ENCODE measurements at regions not wholly inside any gene's neighbourhood (a gene's known extent, or its start where the extent isn't known, plus 50 kb on each side); places are given as distances from the start of the nearest gene placed in this dataset.

GRCh38 chr5:105057893-105058292, 1495.3 kb upstream of the NUDT12 start (continued):
- TF ChIP-seq ATF3 (IDR thresholded peaks at IDR 0.05), result no peak
- TF ChIP-seq TAF1 (conservative IDR thresholded peaks at IDR 0.05), result no peak
- TF ChIP-seq JUND (IDR thresholded peaks at IDR 0.05), result no peak
- no peak for TF ChIP-seq EGR1 (IDR thresholded peaks at IDR 0.05; ENCODE audit: low read depth in 2 of 2)

- Histone ChIP-seq H3K9ac (ENCODE audit: low read depth in 1 of 2, low read length in 2 of 2) (no peak overlapping the region), H3K4me3 (ENCODE audit: low read depth in 1 of 3, low read length in 3 of 3) (no peak overlapping the region), H3K27ac (ENCODE audit: low read depth in 1 of 2, low read length in 2 of 2) (no peak overlapping the region), H3K4me1 (ENCODE audit: control insufficient read depth in 4 of 4, insufficient read depth in 4 of 4, low read length in 3 of 4) (no peaks in the 10 kb centered on the region), H3K9me3 (ENCODE audit: control insufficient read depth in 4 of 4, low read length in 3 of 4) (peaks cover 0 to 3% (median under 1%) of the 10 kb centered on the region in 4 donors), H3K27me3 (ENCODE audit: control insufficient read depth in 4 of 4, insufficient read depth in 4 of 4, low read length in 3 of 4) (no peaks in the 10 kb centered on the region), H3K36me3 (ENCODE audit: control insufficient read depth in 4 of 4, insufficient read depth in 3 of 4, low read depth in 1 of 4, low read length in 3 of 4) (no peaks in the 10 kb centered on the region)
- no peak for DNase-seq (ENCODE audit: low spot score)
- TF ChIP-seq, protein P1, sequence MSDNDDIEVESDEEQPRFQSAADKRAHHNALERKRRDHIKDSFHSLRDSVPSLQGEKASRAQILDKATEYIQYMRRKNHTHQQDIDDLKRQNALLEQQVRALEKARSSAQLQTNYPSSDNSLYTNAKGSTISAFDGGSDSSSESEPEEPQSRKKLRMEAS (IDR thresholded peaks at IDR 0.05), result no peak
- TF ChIP-seq RXRA (IDR thresholded peaks at IDR 0.05), result no peak
- no peak for TF ChIP-seq GABPA (IDR thresholded peaks at IDR 0.05 in 1 of 2, conservative IDR thresholded peaks at IDR 0.05 in 1 of 2)
- no peak for TF ChIP-seq FOXA1 (IDR thresholded peaks at IDR 0.05)
- no peak for TF ChIP-seq FOXA2 (IDR thresholded peaks at IDR 0.05)
- TF ChIP-seq HNF4A (conservative IDR thresholded peaks at IDR 0.05), result no peak
- no peak for TF ChIP-seq RAD21 (IDR thresholded peaks at IDR 0.05)
- no peak for TF ChIP-seq YY1 (IDR thresholded peaks at IDR 0.05)
- no peak for TF ChIP-seq JUND (IDR thresholded peaks at IDR 0.05)
- TF ChIP-seq SP1 (IDR thresholded peaks at IDR 0.05), result no peak
- WGBS, result 87% methylated on average over 3 of the region's 3 CpGs
These were observed 1494.4 kb upstream of the NUDT12 start for GRCh38 chr5:105057001-105057436.

- H3K4me3 ChIP-seq (ENCODE audit: low read depth in 1 of 3, low read length in 3 of 3), result no peak overlapping the region
- DNase-seq (ENCODE audit: low spot score), result no peak
- WGBS, result 70% methylated on average over 2 of the region's 2 CpGs
- no peaks in the 10 kb centered on the region for H3K36me3 ChIP-seq (ENCODE audit: control insufficient read depth in 4 of 4, insufficient read depth in 3 of 4, low read depth in 1 of 4, low read length in 3 of 4)
- peaks cover 0 to 3% (median under 1%) of the 10 kb centered on the region in 4 donors for H3K9me3 ChIP-seq (ENCODE audit: control insufficient read depth in 4 of 4, low read length in 3 of 4)
- H3K27ac ChIP-seq (ENCODE audit: low read depth in 1 of 2, low read length in 2 of 2), result no peak overlapping the region
- H3K27me3 ChIP-seq (ENCODE audit: control insufficient read depth in 4 of 4, insufficient read depth in 4 of 4, low read length in 3 of 4), result no peaks in the 10 kb centered on the region
- no peaks in the 10 kb centered on the region for H3K4me1 ChIP-seq (ENCODE audit: control insufficient read depth in 4 of 4, insufficient read depth in 4 of 4, low read length in 3 of 4)
- H3K9ac ChIP-seq (ENCODE audit: low read depth in 1 of 2, low read length in 2 of 2), result no peak overlapping the region
- TF ChIP-seq, protein P2, sequence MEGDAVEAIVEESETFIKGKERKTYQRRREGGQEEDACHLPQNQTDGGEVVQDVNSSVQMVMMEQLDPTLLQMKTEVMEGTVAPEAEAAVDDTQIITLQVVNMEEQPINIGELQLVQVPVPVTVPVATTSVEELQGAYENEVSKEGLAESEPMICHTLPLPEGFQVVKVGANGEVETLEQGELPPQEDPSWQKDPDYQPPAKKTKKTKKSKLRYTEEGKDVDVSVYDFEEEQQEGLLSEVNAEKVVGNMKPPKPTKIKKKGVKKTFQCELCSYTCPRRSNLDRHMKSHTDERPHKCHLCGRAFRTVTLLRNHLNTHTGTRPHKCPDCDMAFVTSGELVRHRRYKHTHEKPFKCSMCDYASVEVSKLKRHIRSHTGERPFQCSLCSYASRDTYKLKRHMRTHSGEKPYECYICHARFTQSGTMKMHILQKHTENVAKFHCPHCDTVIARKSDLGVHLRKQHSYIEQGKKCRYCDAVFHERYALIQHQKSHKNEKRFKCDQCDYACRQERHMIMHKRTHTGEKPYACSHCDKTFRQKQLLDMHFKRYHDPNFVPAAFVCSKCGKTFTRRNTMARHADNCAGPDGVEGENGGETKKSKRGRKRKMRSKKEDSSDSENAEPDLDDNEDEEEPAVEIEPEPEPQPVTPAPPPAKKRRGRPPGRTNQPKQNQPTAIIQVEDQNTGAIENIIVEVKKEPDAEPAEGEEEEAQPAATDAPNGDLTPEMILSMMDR (IDR thresholded peaks at IDR 0.05; ENCODE audit: low read depth, low read length, missing input control), result no peak
- TF ChIP-seq NR2F2 (IDR thresholded peaks at IDR 0.05) (no peak), RAD21 (IDR thresholded peaks at IDR 0.05) (no peak), EGR1 (IDR thresholded peaks at IDR 0.05; ENCODE audit: low read depth in 2 of 2) (no peak)
These were observed 1491.8 kb upstream of the NUDT12 start for GRCh38 chr5:105054406-105054805.

GRCh38 chr5:105042623-105043022, 1480.0 kb upstream of the NUDT12 start:
- TF ChIP-seq HNF4A (conservative IDR thresholded peaks at IDR 0.05), result no peak
- TF ChIP-seq YY1 (IDR thresholded peaks at IDR 0.05), result no peak
- TF ChIP-seq EGR1 (IDR thresholded peaks at IDR 0.05; ENCODE audit: low read depth in 2 of 2), result no peak
- TF ChIP-seq FOXA2 (IDR thresholded peaks at IDR 0.05), result no peak
- no peak for TF ChIP-seq TAF1 (conservative IDR thresholded peaks at IDR 0.05)
- TF ChIP-seq GABPA (IDR thresholded peaks at IDR 0.05 in 1 of 2, conservative IDR thresholded peaks at IDR 0.05 in 1 of 2), result no peak
- TF ChIP-seq ATF3 (IDR thresholded peaks at IDR 0.05), result no peak
- TF ChIP-seq RAD21 (IDR thresholded peaks at IDR 0.05), result no peak
- no peak for TF ChIP-seq FOXA1 (IDR thresholded peaks at IDR 0.05)
- no peak for TF ChIP-seq ZBTB33 (IDR thresholded peaks at IDR 0.05)
- no peak for TF ChIP-seq JUND (IDR thresholded peaks at IDR 0.05)
- TF ChIP-seq, protein P3, sequence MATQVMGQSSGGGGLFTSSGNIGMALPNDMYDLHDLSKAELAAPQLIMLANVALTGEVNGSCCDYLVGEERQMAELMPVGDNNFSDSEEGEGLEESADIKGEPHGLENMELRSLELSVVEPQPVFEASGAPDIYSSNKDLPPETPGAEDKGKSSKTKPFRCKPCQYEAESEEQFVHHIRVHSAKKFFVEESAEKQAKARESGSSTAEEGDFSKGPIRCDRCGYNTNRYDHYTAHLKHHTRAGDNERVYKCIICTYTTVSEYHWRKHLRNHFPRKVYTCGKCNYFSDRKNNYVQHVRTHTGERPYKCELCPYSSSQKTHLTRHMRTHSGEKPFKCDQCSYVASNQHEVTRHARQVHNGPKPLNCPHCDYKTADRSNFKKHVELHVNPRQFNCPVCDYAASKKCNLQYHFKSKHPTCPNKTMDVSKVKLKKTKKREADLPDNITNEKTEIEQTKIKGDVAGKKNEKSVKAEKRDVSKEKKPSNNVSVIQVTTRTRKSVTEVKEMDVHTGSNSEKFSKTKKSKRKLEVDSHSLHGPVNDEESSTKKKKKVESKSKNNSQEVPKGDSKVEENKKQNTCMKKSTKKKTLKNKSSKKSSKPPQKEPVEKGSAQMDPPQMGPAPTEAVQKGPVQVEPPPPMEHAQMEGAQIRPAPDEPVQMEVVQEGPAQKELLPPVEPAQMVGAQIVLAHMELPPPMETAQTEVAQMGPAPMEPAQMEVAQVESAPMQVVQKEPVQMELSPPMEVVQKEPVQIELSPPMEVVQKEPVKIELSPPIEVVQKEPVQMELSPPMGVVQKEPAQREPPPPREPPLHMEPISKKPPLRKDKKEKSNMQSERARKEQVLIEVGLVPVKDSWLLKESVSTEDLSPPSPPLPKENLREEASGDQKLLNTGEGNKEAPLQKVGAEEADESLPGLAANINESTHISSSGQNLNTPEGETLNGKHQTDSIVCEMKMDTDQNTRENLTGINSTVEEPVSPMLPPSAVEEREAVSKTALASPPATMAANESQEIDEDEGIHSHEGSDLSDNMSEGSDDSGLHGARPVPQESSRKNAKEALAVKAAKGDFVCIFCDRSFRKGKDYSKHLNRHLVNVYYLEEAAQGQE (IDR thresholded peaks at IDR 0.05), result no peak
- no peak for TF ChIP-seq SP1 (IDR thresholded peaks at IDR 0.05)
- TF ChIP-seq, protein P1 (IDR thresholded peaks at IDR 0.05), result no peak
- TF ChIP-seq RXRA (IDR thresholded peaks at IDR 0.05), result no peak
- Histone ChIP-seq H3K27me3 (ENCODE audit: control insufficient read depth in 4 of 4, insufficient read depth in 4 of 4, low read length in 3 of 4) (no peaks in the 10 kb centered on the region), H3K36me3 (ENCODE audit: control insufficient read depth in 4 of 4, insufficient read depth in 3 of 4, low read depth in 1 of 4, low read length in 3 of 4) (no peaks in the 10 kb centered on the region), H3K4me3 (ENCODE audit: low read depth in 1 of 3, low read length in 3 of 3) (no peak overlapping the region), H3K4me1 (ENCODE audit: control insufficient read depth in 4 of 4, insufficient read depth in 4 of 4, low read length in 3 of 4) (no peaks in the 10 kb centered on the region), H3K9me3 (ENCODE audit: control insufficient read depth in 4 of 4, low read length in 3 of 4) (no peaks in the 10 kb centered on the region), H3K9ac (ENCODE audit: low read depth in 1 of 2, low read length in 2 of 2) (no peak overlapping the region), H3K27ac (ENCODE audit: low read depth in 1 of 2, low read length in 2 of 2) (no peak overlapping the region)
- WGBS, result 85% methylated on average over 2 of the region's 2 CpGs
- DNase-seq (ENCODE audit: low spot score), result no peak

Measured in liver (tissue), 8 donors.